DOHH2 (cell line): ENCODE measurements at regions not wholly inside any gene's neighbourhood (a gene's known extent, or its start where the extent isn't known, plus 50 kb on each side); places are given as distances from the start of the nearest gene placed in this dataset.

ENCODE experiments used
- EZH2phosphoT487 ChIP-seq: fragments of 200-600 bp; sonication (generic); IDR thresholded peaks from 2 replicates; pipeline ENCODE4 v1.6.1; 2017; ENCODE audit warnings: borderline replicate concordance, mild to moderate bottlenecking, antibody characterized with exemption, low read length, moderate library complexity, mixed read lengths
- TF ChIP-seq, protein P1 (sequence below): fragments of 200-600 bp; sonication (generic); IDR thresholded peaks from one replicate; pipeline ENCODE4 v1.5.1; 2014; ENCODE audit warnings: antibody characterized with exemption, mild to moderate bottlenecking, low read depth, low read length; ENCODE audit not compliant: poor library complexity, severe bottlenecking

DNA sequence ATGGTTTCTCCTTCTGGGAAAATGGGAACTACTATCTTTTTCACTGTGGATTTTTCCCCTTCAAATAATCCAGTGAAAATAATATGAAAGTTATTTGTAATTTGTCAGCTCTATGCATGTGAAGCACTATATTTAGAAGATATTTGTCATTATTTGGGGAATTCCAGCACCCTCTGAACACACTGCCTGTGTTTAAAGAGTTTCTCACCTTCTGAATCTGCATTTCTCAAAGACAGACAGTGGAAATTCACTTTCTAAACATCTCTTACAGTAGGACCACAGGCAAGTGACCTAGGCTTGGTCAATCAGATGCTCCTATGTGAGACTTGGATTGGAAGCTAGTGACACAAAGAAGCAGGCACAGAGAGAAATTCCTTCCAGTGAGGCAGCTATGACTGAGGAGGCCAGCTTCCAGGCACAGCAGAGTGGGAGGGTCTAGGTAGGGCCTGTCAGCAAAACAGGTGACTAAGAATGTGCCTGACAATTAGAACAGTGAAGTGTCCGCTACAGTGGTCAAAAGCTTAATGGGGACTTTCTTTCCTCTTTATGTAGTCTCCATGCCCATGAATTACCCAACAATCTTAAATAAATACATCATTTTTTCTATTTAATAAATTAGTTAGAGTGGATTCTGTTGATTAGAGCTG is 167.2 kb downstream of the HMHB1 start:
- TF ChIP-seq, protein P1, sequence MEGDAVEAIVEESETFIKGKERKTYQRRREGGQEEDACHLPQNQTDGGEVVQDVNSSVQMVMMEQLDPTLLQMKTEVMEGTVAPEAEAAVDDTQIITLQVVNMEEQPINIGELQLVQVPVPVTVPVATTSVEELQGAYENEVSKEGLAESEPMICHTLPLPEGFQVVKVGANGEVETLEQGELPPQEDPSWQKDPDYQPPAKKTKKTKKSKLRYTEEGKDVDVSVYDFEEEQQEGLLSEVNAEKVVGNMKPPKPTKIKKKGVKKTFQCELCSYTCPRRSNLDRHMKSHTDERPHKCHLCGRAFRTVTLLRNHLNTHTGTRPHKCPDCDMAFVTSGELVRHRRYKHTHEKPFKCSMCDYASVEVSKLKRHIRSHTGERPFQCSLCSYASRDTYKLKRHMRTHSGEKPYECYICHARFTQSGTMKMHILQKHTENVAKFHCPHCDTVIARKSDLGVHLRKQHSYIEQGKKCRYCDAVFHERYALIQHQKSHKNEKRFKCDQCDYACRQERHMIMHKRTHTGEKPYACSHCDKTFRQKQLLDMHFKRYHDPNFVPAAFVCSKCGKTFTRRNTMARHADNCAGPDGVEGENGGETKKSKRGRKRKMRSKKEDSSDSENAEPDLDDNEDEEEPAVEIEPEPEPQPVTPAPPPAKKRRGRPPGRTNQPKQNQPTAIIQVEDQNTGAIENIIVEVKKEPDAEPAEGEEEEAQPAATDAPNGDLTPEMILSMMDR, result no peak
- TF ChIP-seq EZH2phosphoT487, result no peak
